Testis (tissue), 2 donors: ENCODE measurements at regions not wholly inside any gene's neighbourhood (a gene's known extent, or its start where the extent isn't known, plus 50 kb on each side); places are given as distances from the start of the nearest gene placed in this dataset.

Experiments used
- DNase-seq: peaks from one replicate; pipeline ENCODE4 v3.0.0-alpha.2; 2019
- H3K27ac ChIP-seq, 2 donors: fragments of 200-600 bp; sonication (generic); one replicate each; pipeline ENCODE4 v1.5.1; 2019
- H3K27me3 ChIP-seq: fragments of 200-600 bp; sonication (generic); one replicate; pipeline ENCODE4 v1.5.1; 2019
- H3K36me3 ChIP-seq: fragments of 200-600 bp; sonication (generic); one replicate; pipeline ENCODE4 v1.5.1; 2017; ENCODE audit warnings: low read depth; ENCODE audit errors: missing control alignments
- H3K4me1 ChIP-seq: fragments of 200-600 bp; sonication (generic); one replicate; pipeline ENCODE4 v1.5.1; 2019
- H3K4me3 ChIP-seq, 2 donors: fragments of 200-600 bp; sonication (generic); one replicate each; pipeline ENCODE4 v1.5.1; 2017 to 2019
- H3K9me3 ChIP-seq: fragments of 200-600 bp; sonication (generic); one replicate; pipeline ENCODE4 v1.5.1; 2017
- POLR2A ChIP-seq: fragments of 450-650 bp; IDR thresholded peaks from one replicate; pipeline ENCODE4 v1.6.1; 2017; ENCODE audit warnings: antibody characterized with exemption, mild to moderate bottlenecking, moderate library complexity
- WGBS, 2 donors: methylation state at CpG; one replicate each; pipeline ENCODE4 v1.1.5; 2018; 5-methylcytosine and 5-hydroxymethylcytosine counted together
- intact Hi-C: fragments of 100-400 bp; cut with DNase I; formaldehyde crosslinking; loops from one replicate; pipeline ENCODE4 v1.15.1; 2023; ENCODE audit warnings: low total_unique reads
- TF ChIP-seq, protein P1 (sequence below), 3 experiments: fragments of 450-650 bp in 2 of 3; fragments of 200-600 bp in 1 of 3; sonication (generic) in 1 of 3; IDR thresholded peaks; one replicate each; pipeline ENCODE4 v1.5.1; 2016 to 2019; ENCODE audit warnings: antibody characterized with exemption in 3 of 3, mild to moderate bottlenecking in 2 of 3, moderate library complexity in 1 of 3

DNA sequence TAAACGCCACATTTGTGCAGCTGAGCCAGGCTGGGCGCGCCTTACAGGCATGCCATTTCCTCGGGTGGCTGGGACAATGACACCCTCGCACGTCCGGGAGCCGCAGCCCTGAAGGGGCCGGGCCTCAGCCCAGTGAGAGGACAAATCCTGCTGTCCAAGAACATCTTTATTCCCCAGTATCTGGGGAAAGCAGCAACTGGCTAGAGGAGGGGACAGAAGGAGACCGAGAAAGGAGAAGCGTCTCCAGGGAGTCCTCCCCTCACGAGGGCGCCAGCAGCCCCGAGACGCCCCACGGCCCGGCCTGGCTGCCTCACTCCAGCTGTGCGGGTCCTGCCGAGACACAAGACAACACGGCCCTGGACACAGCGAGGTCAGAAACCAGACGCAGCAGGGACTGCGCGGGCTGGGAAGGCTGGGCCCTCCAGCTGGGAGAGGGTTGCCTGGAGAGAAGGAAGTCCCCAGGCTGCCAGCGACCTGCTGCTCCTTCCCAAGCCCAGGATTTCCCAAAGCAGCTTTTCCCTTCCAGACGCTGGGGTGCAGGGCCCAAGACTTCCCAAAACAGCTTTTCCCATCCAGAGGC, 130.2 kb downstream of the CHSY1 start:
- H3K9me3 ChIP-seq: no peaks in the 10 kb centered on the region
- H3K4me3 ChIP-seq: no peak overlapping the region
- peak overlapping the region; percentile 31 to 84 for H3K27ac ChIP-seq
- no peaks in the 10 kb centered on the region for H3K36me3 ChIP-seq
- DNase-seq: peak; percentile 67
- H3K4me1 ChIP-seq: peaks cover 16% of the 10 kb centered on the region
- intact Hi-C loops: no loop called here
- no peak for TF ChIP-seq POLR2A
- TF ChIP-seq, protein P1, sequence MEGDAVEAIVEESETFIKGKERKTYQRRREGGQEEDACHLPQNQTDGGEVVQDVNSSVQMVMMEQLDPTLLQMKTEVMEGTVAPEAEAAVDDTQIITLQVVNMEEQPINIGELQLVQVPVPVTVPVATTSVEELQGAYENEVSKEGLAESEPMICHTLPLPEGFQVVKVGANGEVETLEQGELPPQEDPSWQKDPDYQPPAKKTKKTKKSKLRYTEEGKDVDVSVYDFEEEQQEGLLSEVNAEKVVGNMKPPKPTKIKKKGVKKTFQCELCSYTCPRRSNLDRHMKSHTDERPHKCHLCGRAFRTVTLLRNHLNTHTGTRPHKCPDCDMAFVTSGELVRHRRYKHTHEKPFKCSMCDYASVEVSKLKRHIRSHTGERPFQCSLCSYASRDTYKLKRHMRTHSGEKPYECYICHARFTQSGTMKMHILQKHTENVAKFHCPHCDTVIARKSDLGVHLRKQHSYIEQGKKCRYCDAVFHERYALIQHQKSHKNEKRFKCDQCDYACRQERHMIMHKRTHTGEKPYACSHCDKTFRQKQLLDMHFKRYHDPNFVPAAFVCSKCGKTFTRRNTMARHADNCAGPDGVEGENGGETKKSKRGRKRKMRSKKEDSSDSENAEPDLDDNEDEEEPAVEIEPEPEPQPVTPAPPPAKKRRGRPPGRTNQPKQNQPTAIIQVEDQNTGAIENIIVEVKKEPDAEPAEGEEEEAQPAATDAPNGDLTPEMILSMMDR (IDR thresholded peaks at IDR 0.05): peak in 1 of 3 experiments; percentile 13
- H3K27me3 ChIP-seq: no peaks in the 10 kb centered on the region
- 9 to 37% methylated on average over 22 to 26 of the region's 26 CpGs for WGBS, 2 donors

DNA sequence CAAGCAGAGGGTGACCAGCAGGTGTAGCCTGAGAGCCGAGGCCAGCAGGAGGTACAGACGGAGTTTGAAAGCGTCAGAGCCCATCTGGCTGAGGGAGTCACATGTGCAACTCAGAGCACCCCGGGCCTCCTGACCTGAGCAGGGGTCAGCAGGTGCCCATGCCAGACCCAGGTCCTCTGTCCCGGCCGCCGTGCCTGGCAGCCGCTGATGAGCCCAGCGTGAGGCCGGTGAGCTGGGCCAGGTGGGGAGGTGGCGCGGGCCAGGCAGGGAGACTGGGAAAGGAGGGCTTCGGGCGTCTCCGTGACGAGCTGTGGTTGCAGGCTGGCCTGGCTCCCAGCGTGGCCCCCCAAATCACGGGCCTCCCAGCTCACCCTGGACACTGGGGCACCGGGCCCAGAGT, 130.9 kb downstream of the CHSY1 start:
- no peak overlapping the region for H3K4me3 ChIP-seq

DNA sequence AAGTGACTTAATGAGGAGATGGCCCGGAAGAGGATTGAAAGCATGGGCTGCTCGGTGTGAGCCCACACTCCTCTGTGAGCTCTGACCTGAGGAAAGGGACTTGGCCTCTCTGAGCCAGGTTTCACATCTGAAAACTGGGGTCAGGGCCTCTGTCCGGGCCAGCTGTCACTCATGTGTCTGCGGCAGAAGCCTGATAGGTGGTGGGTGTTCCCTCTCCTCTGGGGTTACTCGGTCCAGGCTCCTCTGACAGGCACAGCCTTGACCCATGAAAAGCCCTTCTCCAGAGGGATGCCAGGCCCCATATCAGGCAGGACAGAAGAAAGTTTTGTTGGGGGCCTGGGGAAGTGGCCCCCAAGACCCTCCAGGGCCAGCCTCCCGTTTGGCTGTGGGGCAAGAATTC, 131.4 kb downstream of the CHSY1 start:
- WGBS, 2 donors: 84 to 88% methylated on average over 6 of the region's 6 CpGs
- Histone ChIP-seq H3K4me3 (no peak overlapping the region), H3K27me3 (no peaks in the 10 kb centered on the region), H3K4me1 (peaks cover 21% of the 10 kb centered on the region), H3K36me3 (no peaks in the 10 kb centered on the region), H3K9me3 (no peaks in the 10 kb centered on the region), H3K27ac (no peak overlapping the region)
- DNase-seq: no peak
- intact Hi-C loops: no loop called here
- TF ChIP-seq POLR2A: no peak
- TF ChIP-seq, protein P1 (IDR thresholded peaks at IDR 0.05): no peak

More for the DNA sequence above, 130.9 kb downstream of the CHSY1 start:
- DNase-seq: no peak
- intact Hi-C loops: no loop called here
- 68 to 80% methylated on average over 6 to 19 of the region's 19 CpGs for WGBS, 2 donors
- Histone ChIP-seq H3K27me3 (no peaks in the 10 kb centered on the region), H3K9me3 (no peaks in the 10 kb centered on the region), H3K36me3 (no peaks in the 10 kb centered on the region), H3K4me1 (peaks cover 16% of the 10 kb centered on the region), H3K27ac (peak overlapping the region in 1 of 2 donors; percentile 84)
- TF ChIP-seq POLR2A: no peak
- TF ChIP-seq, protein P1 (IDR thresholded peaks at IDR 0.05): no peak
